DOHH2 (cell line): ENCODE measurements at regions not wholly inside any gene's neighbourhood (a gene's known extent, or its start where the extent isn't known, plus 50 kb on each side); places are given as distances from the start of the nearest gene placed in this dataset.

ENCODE experiments used
- H3F3A ChIP-seq: fragments of 200-600 bp; sonication (generic), shearing (Covaris generic); 2 replicates; pipeline ENCODE4 v1.6.0; 2016; ENCODE audit warnings: antibody characterized with exemption, mild to moderate bottlenecking; ENCODE audit not compliant: control insufficient read depth, insufficient read depth
- H3K27ac ChIP-seq: fragments of 200-600 bp; sonication (generic); 2 replicates; pipeline ENCODE4 v1.5.1; 2014; ENCODE audit warnings: low read depth, mild to moderate bottlenecking, low read length, moderate library complexity
- H3K27me3 ChIP-seq: fragments of 200-600 bp; sonication (generic); 2 replicates; pipeline ENCODE4 v1.6.1; 2014; ENCODE audit warnings: mild to moderate bottlenecking, low read length, mixed read lengths; ENCODE audit not compliant: control insufficient read depth
- H3K36me3 ChIP-seq: fragments of 200-600 bp; sonication (generic); 2 replicates; pipeline ENCODE4 v1.6.1; 2014; ENCODE audit warnings: mild to moderate bottlenecking, low read length, moderate library complexity, mixed read lengths; ENCODE audit not compliant: control insufficient read depth
- H3K4me1 ChIP-seq: fragments of 200-600 bp; sonication (generic); 2 replicates; pipeline ENCODE4 v1.6.1; 2014; ENCODE audit warnings: mild to moderate bottlenecking, low read length, mixed read lengths; ENCODE audit not compliant: control insufficient read depth
- H3K4me2 ChIP-seq: fragments of 200-600 bp; sonication (generic); 2 replicates; pipeline ENCODE4 v1.6.0; 2014; ENCODE audit warnings: mild to moderate bottlenecking, low read length, moderate library complexity
- H3K4me3 ChIP-seq: fragments of 200-600 bp; sonication (generic); 2 replicates; pipeline ENCODE4 v1.5.1; 2014; ENCODE audit warnings: mild to moderate bottlenecking, low read length, mixed read lengths
- H3K79me2 ChIP-seq: fragments of 200-600 bp; sonication (generic); 2 replicates; pipeline ENCODE4 v1.6.1; 2014; ENCODE audit warnings: mild to moderate bottlenecking, low read length, mixed read lengths; ENCODE audit not compliant: control insufficient read depth
- H3K9me2 ChIP-seq: fragments of 200-600 bp; sonication (generic); replicated peaks from 2 replicates; pipeline ENCODE4 v1.6.1; 2014; ENCODE audit warnings: mild to moderate bottlenecking, low read length, mixed read lengths; ENCODE audit not compliant: control insufficient read depth
- H3K9me3 ChIP-seq: fragments of 200-600 bp; sonication (generic); 2 replicates; pipeline ENCODE4 v1.6.1; 2014; ENCODE audit warnings: antibody characterized with exemption, low read length, mixed read lengths; ENCODE audit not compliant: control insufficient read depth, insufficient read depth
- H4K20me1 ChIP-seq: fragments of 200-600 bp; sonication (generic); 2 replicates; pipeline ENCODE4 v1.6.0; 2014; ENCODE audit warnings: low read depth, mild to moderate bottlenecking, antibody characterized with exemption, low read length, moderate library complexity; ENCODE audit not compliant: control insufficient read depth, insufficient read depth
- CTCF ChIP-seq: fragments of 200-600 bp; sonication (generic); IDR thresholded peaks from one replicate; pipeline ENCODE4 v1.5.1; 2014; ENCODE audit warnings: antibody characterized with exemption, mild to moderate bottlenecking, low read depth, low read length; ENCODE audit not compliant: poor library complexity, severe bottlenecking
- EZH2phosphoT487 ChIP-seq: fragments of 200-600 bp; sonication (generic); IDR thresholded peaks from 2 replicates; pipeline ENCODE4 v1.6.1; 2017; ENCODE audit warnings: borderline replicate concordance, mild to moderate bottlenecking, antibody characterized with exemption, low read length, moderate library complexity, mixed read lengths

GRCh38 chr2:9065901-9066300 lies 62.4 kb upstream of the MBOAT2 start:
- Histone ChIP-seq H3K36me3 (no peaks in the 10 kb centered on the region), H3K27me3 (peaks cover 16% of the 10 kb centered on the region; the same call in 1 of the 2 replicates), H3K4me1 (no peaks in the 10 kb centered on the region), H3K79me2 (no peaks in the 10 kb centered on the region), H3F3A (no peaks in the 10 kb centered on the region), H4K20me1 (no peaks in the 10 kb centered on the region), H3K9me3 (peaks cover 4% of the 10 kb centered on the region), H3K27ac (no peak overlapping the region), H3K4me3 (no peak overlapping the region), H3K4me2 (no peak overlapping the region), H3K9me2 (no peaks in the 10 kb centered on the region)
- no peak for TF ChIP-seq EZH2phosphoT487
- TF ChIP-seq CTCF: no peak

GRCh38 chr2:9063023-9063606 lies 59.6 kb upstream of the MBOAT2 start:
- no peak overlapping the region for H3K4me2 ChIP-seq
- TF ChIP-seq EZH2phosphoT487 (no peak), CTCF (no peak)
- no peak overlapping the region for H3K27ac ChIP-seq
- H3K4me1 ChIP-seq: no peaks in the 10 kb centered on the region
- no peak overlapping the region for H3K4me3 ChIP-seq
- H3K27me3 ChIP-seq: peaks cover 14% of the 10 kb centered on the region; the same call in 1 of the 2 replicates
- H3F3A ChIP-seq: no peaks in the 10 kb centered on the region
- H3K9me2 ChIP-seq: no peaks in the 10 kb centered on the region
- no peaks in the 10 kb centered on the region for H3K79me2 ChIP-seq
- peaks cover 4% of the 10 kb centered on the region for H3K9me3 ChIP-seq
- H3K36me3 ChIP-seq: no peaks in the 10 kb centered on the region
- no peaks in the 10 kb centered on the region for H4K20me1 ChIP-seq

GRCh38 chr2:9060819-9061218 lies 57.3 kb upstream of the MBOAT2 start:
- Histone ChIP-seq H3K4me2 (no peak overlapping the region), H3K27me3 (peaks cover 6% of the 10 kb centered on the region; the same call in 1 of the 2 replicates), H3K9me3 (no peaks in the 10 kb centered on the region), H3K27ac (no peak overlapping the region), H3K79me2 (no peaks in the 10 kb centered on the region), H4K20me1 (no peaks in the 10 kb centered on the region), H3K4me3 (no peak overlapping the region), H3F3A (no peaks in the 10 kb centered on the region), H3K9me2 (no peaks in the 10 kb centered on the region), H3K36me3 (no peaks in the 10 kb centered on the region), H3K4me1 (no peaks in the 10 kb centered on the region)
- TF ChIP-seq CTCF (no peak), EZH2phosphoT487 (no peak)
